22Rv1 (cell line): ENCODE measurements at regions not wholly inside any gene's neighbourhood (a gene's known extent, or its start where the extent isn't known, plus 50 kb on each side); places are given as distances from the start of the nearest gene placed in this dataset.

ENCODE experiments used
- ZFX ChIP-seq: fragments of 450-650 bp; IDR thresholded peaks from 2 replicates; pipeline ENCODE4 v1.6.1; 2017; ENCODE audit warnings: antibody characterized with exemption, borderline replicate concordance
- TF ChIP-seq, protein P1 (sequence below): fragments of 450-650 bp; IDR thresholded peaks from 2 replicates; pipeline ENCODE4 v1.5.1; 2017; ENCODE audit warnings: mild to moderate bottlenecking

- TF ChIP-seq, protein P1, sequence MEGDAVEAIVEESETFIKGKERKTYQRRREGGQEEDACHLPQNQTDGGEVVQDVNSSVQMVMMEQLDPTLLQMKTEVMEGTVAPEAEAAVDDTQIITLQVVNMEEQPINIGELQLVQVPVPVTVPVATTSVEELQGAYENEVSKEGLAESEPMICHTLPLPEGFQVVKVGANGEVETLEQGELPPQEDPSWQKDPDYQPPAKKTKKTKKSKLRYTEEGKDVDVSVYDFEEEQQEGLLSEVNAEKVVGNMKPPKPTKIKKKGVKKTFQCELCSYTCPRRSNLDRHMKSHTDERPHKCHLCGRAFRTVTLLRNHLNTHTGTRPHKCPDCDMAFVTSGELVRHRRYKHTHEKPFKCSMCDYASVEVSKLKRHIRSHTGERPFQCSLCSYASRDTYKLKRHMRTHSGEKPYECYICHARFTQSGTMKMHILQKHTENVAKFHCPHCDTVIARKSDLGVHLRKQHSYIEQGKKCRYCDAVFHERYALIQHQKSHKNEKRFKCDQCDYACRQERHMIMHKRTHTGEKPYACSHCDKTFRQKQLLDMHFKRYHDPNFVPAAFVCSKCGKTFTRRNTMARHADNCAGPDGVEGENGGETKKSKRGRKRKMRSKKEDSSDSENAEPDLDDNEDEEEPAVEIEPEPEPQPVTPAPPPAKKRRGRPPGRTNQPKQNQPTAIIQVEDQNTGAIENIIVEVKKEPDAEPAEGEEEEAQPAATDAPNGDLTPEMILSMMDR: no peak
- TF ChIP-seq ZFX: no peak
These were observed 1019.2 kb downstream of the CDH11 start for GRCh38 chr16:64102654-64103053.
